ENCODE measurements at regions not wholly inside any gene's neighbourhood (a gene's known extent, or its start where the extent isn't known, plus 50 kb on each side); places are given as distances from the start of the nearest gene placed in this dataset.

- Mint-ChIP-seq H3K27me3 (ENCODE audit: low read depth in 3 of 3) (no peaks in the 10 kb centered on the region), H3K4me1 (no peaks in the 10 kb centered on the region), H3K4me3 (no peak overlapping the region), H3K9me3 (peaks cover 0 to 9% (median 1%) of the 10 kb centered on the region in 7 donors), H3K27ac (no peak overlapping the region), H3K36me3 (no peaks in the 10 kb centered on the region)
- Histone ChIP-seq H3K9ac (ENCODE audit: insufficient read depth, low read length, poor library complexity, severe bottlenecking) (no peak overlapping the region), H2AFZ (ENCODE audit: insufficient read depth, low read depth, low read length, poor library complexity, severe bottlenecking) (no peak overlapping the region), H3K4me2 (replicated peaks; ENCODE audit: extremely low read depth, low read length, poor library complexity, severe bottlenecking) (no peak overlapping the region), H3K27ac (ENCODE audit: low read depth in 1 of 2, low read length in 2 of 2) (no peak overlapping the region), H3K79me2 (ENCODE audit: insufficient read depth, low read length) (no peaks in the 10 kb centered on the region), H4K20me1 (ENCODE audit: insufficient read depth, low read length) (no peaks in the 10 kb centered on the region), H3K36me3 (replicated peaks in 1 of 2; ENCODE audit: control insufficient read depth in 1 of 2, insufficient read depth in 2 of 2, low read length in 2 of 2) (no peaks in the 10 kb centered on the region), H3K27me3 (ENCODE audit: control insufficient read depth in 2 of 2, insufficient read depth in 2 of 2, low read length in 2 of 2) (no peaks in the 10 kb centered on the region), H3K4me3 (replicated peaks in 1 of 3; ENCODE audit: low read depth in 2 of 3, low read length in 3 of 3) (no peak overlapping the region), H3K9me3 (replicated peaks in 1 of 2; ENCODE audit: control insufficient read depth in 1 of 2, insufficient read depth in 1 of 2, low read length in 2 of 2) (peaks cover 0 to 8% of the 10 kb centered on the region in 2 donors), H3K4me1 (ENCODE audit: control insufficient read depth in 1 of 2, insufficient read depth in 2 of 2, low read length in 2 of 2) (no peaks in the 10 kb centered on the region)
- no CpG with 5 or more reads among the region's 1 CpG for WGBS (ENCODE audit: insufficient coverage)
- no peak for TF ChIP-seq CTCF (IDR thresholded peaks at IDR 0.05)
- intact Hi-C loops (cut with micrococcal nuclease): no loop called here
- no peak for DNase-seq
Measured at GRCh38 chr11:92123540-92123939, 101.1 kb upstream of the FAT3 start.

- no peak overlapping the region for H3K27ac ChIP-seq (ENCODE audit: low read depth in 1 of 2, low read length in 2 of 2)
- H3K4me1 Mint-ChIP-seq: no peaks in the 10 kb centered on the region
- no peaks in the 10 kb centered on the region for H3K27me3 ChIP-seq (ENCODE audit: control insufficient read depth in 2 of 2, insufficient read depth in 2 of 2, low read length in 2 of 2)
- H3K79me2 ChIP-seq (ENCODE audit: insufficient read depth, low read length): no peaks in the 10 kb centered on the region
- H3K4me3 ChIP-seq (replicated peaks in 1 of 3; ENCODE audit: low read depth in 2 of 3, low read length in 3 of 3): no peak overlapping the region
- no peaks in the 10 kb centered on the region for H4K20me1 ChIP-seq (ENCODE audit: insufficient read depth, low read length)
- H3K9me3 ChIP-seq (replicated peaks in 1 of 2; ENCODE audit: control insufficient read depth in 1 of 2, insufficient read depth in 1 of 2, low read length in 2 of 2): peaks cover 0 to 8% of the 10 kb centered on the region in 2 donors
- no peak overlapping the region for H3K4me2 ChIP-seq (replicated peaks; ENCODE audit: extremely low read depth, low read length, poor library complexity, severe bottlenecking)
- H3K4me1 ChIP-seq (ENCODE audit: control insufficient read depth in 1 of 2, insufficient read depth in 2 of 2, low read length in 2 of 2): no peaks in the 10 kb centered on the region
- no CpG with 5 or more reads among the region's 1 CpG for WGBS (ENCODE audit: insufficient coverage)
- H3K9ac ChIP-seq (ENCODE audit: insufficient read depth, low read length, poor library complexity, severe bottlenecking): no peak overlapping the region
- DNase-seq: no peak
- no peaks in the 10 kb centered on the region for H3K36me3 Mint-ChIP-seq
- no peak overlapping the region for H2AFZ ChIP-seq (ENCODE audit: insufficient read depth, low read depth, low read length, poor library complexity, severe bottlenecking)
- H3K9me3 Mint-ChIP-seq: peaks cover 0 to 11% (median 1%) of the 10 kb centered on the region in 7 donors
- H3K4me3 Mint-ChIP-seq: no peak overlapping the region
- no peak for TF ChIP-seq CTCF (IDR thresholded peaks at IDR 0.05)
- H3K36me3 ChIP-seq (replicated peaks in 1 of 2; ENCODE audit: control insufficient read depth in 1 of 2, insufficient read depth in 2 of 2, low read length in 2 of 2): no peaks in the 10 kb centered on the region
- intact Hi-C loops (cut with micrococcal nuclease): no loop called here
- H3K27me3 Mint-ChIP-seq (ENCODE audit: low read depth in 3 of 3): no peaks in the 10 kb centered on the region
- no peak overlapping the region for H3K27ac Mint-ChIP-seq
Measured at GRCh38 chr11:92122561-92122960, 102.1 kb upstream of the FAT3 start.

Measured in CD14-positive monocyte (primary cell).